Nephron (organoid): ENCODE measurements at regions not wholly inside any gene's neighbourhood (a gene's known extent, or its start where the extent isn't known, plus 50 kb on each side); places are given as distances from the start of the nearest gene placed in this dataset.
A peak's percentile ranks its signal among the peaks of the same experiment; 100 is the strongest.

Experiments used
- H3K27ac Mint-ChIP-seq, 3 experiments: 2 replicates each; pipeline ENCODE4 v1.8.0; 2020; ENCODE audit warnings: mixed read lengths in 3 of 3, mild to moderate bottlenecking in 2 of 3, moderate library complexity in 1 of 3
- H3K27me3 Mint-ChIP-seq: 2 replicates; pipeline ENCODE4 v1.8.0; 2021; ENCODE audit warnings: low read depth, mild to moderate bottlenecking, moderate library complexity, mixed read lengths
- H3K36me3 Mint-ChIP-seq: 2 replicates; pipeline ENCODE4 v1.8.0; 2020; ENCODE audit warnings: low read depth, mixed read lengths
- H3K4me1 Mint-ChIP-seq: 2 replicates; pipeline ENCODE4 v1.8.0; 2020; ENCODE audit warnings: mixed read lengths
- H3K4me3 Mint-ChIP-seq, 3 experiments: 2 replicates each; pipeline ENCODE4 v1.8.0; 2020; ENCODE audit warnings: mild to moderate bottlenecking in 3 of 3, mixed read lengths in 3 of 3, moderate library complexity in 2 of 3
- H3K9me3 Mint-ChIP-seq: 2 replicates; pipeline ENCODE4 v1.8.0; 2020; ENCODE audit warnings: mixed read lengths
- CTCF ChIP-seq, 3 experiments: fragments of 200-600 bp; sonication (generic); IDR thresholded peaks; one replicate each; pipeline ENCODE4 v1.5.0; 2021; ENCODE audit warnings: antibody characterized with exemption in 3 of 3; ENCODE audit not compliant: unreplicated experiment in 3 of 3

GRCh38 chr6:23447731-23448130 is 678.3 kb upstream of the NRSN1 start:
- Mint-ChIP-seq H3K4me3 (no peak overlapping the region), H3K36me3 (peaks cover 3% of the 10 kb centered on the region), H3K27ac (peak overlapping the region; percentile 60 to 83 (median 71)), H3K4me1 (peaks cover 44% of the 10 kb centered on the region), H3K9me3 (no peaks in the 10 kb centered on the region), H3K27me3 (no peaks in the 10 kb centered on the region)
- no peak for TF ChIP-seq CTCF (IDR thresholded peaks at IDR 0.05; ENCODE audit: unreplicated experiment in 3 of 3)

- peak overlapping the region; percentile 60 to 83 (median 71) for H3K27ac Mint-ChIP-seq
- peaks cover 46% of the 10 kb centered on the region for H3K4me1 Mint-ChIP-seq
- TF ChIP-seq CTCF (IDR thresholded peaks at IDR 0.05; ENCODE audit: unreplicated experiment in 3 of 3): no peak
- H3K4me3 Mint-ChIP-seq: no peak overlapping the region
- H3K9me3 Mint-ChIP-seq: no peaks in the 10 kb centered on the region
- no peaks in the 10 kb centered on the region for H3K27me3 Mint-ChIP-seq
- peaks cover 3% of the 10 kb centered on the region for H3K36me3 Mint-ChIP-seq
Measured at GRCh38 chr6:23448281-23448680, 677.7 kb upstream of the NRSN1 start.

GRCh38 chr6:23454080-23454976 is 671.7 kb upstream of the NRSN1 start:
- Mint-ChIP-seq H3K36me3 (peaks cover 3% of the 10 kb centered on the region), H3K4me3 (no peak overlapping the region), H3K4me1 (peaks cover 30% of the 10 kb centered on the region), H3K27ac (peak overlapping the region; percentile 6 to 53 (median 49)), H3K27me3 (no peaks in the 10 kb centered on the region), H3K9me3 (no peaks in the 10 kb centered on the region)
- no peak for TF ChIP-seq CTCF (IDR thresholded peaks at IDR 0.05; ENCODE audit: unreplicated experiment in 3 of 3)

- H3K27me3 Mint-ChIP-seq: no peaks in the 10 kb centered on the region
- H3K4me1 Mint-ChIP-seq: peaks cover 30% of the 10 kb centered on the region
- peaks cover 5% of the 10 kb centered on the region for H3K9me3 Mint-ChIP-seq
- peaks cover 3% of the 10 kb centered on the region for H3K36me3 Mint-ChIP-seq
- TF ChIP-seq CTCF (IDR thresholded peaks at IDR 0.05; ENCODE audit: unreplicated experiment in 3 of 3): no peak
- H3K27ac Mint-ChIP-seq: no peak overlapping the region
- H3K4me3 Mint-ChIP-seq: no peak overlapping the region
Measured at GRCh38 chr6:23455754-23456153, 670.3 kb upstream of the NRSN1 start.

GRCh38 chr6:23456396-23456795 is 669.6 kb upstream of the NRSN1 start:
- H3K9me3 Mint-ChIP-seq: peaks cover 8% of the 10 kb centered on the region
- peak overlapping the region in 1 of 3 experiments; percentile 27 for H3K4me3 Mint-ChIP-seq
- H3K27me3 Mint-ChIP-seq: no peaks in the 10 kb centered on the region
- peaks cover 3% of the 10 kb centered on the region for H3K36me3 Mint-ChIP-seq
- peaks cover 30% of the 10 kb centered on the region for H3K4me1 Mint-ChIP-seq
- no peak for TF ChIP-seq CTCF (IDR thresholded peaks at IDR 0.05; ENCODE audit: unreplicated experiment in 3 of 3)
- H3K27ac Mint-ChIP-seq: no peak overlapping the region

- Mint-ChIP-seq H3K9me3 (peaks cover 8% of the 10 kb centered on the region), H3K4me3 (no peak overlapping the region), H3K36me3 (no peaks in the 10 kb centered on the region), H3K27ac (peak overlapping the region in 2 of 3 experiments; percentile 19 to 59), H3K27me3 (no peaks in the 10 kb centered on the region), H3K4me1 (peaks cover 30% of the 10 kb centered on the region)
- TF ChIP-seq CTCF (IDR thresholded peaks at IDR 0.05; ENCODE audit: unreplicated experiment in 3 of 3): no peak
Measured at GRCh38 chr6:23457321-23457720, 668.7 kb upstream of the NRSN1 start.
